HepG2 (cell line): ENCODE measurements at regions not wholly inside any gene's neighbourhood (a gene's known extent, or its start where the extent isn't known, plus 50 kb on each side); places are given as distances from the start of the nearest gene placed in this dataset.

Experiments used
- ARID3A ChIP-seq: IDR thresholded peaks from 2 replicates; pipeline ENCODE4 v1.6.1; 2012; ENCODE audit warnings: low read depth, low read length, improper control_type of control experiment
- CBX2 ChIP-seq, 2 experiments: fragments of 200-600 bp in 1 of 2; sonication (generic); formaldehyde crosslinking in 1 of 2; IDR thresholded peaks; 2 replicates each; pipeline versions ENCODE4 v1.7.0 to v1.8.1; 2018 to 2022; ENCODE audit warnings: low read depth in 2 of 2, low read length in 1 of 2, mild to moderate bottlenecking in 1 of 2, missing genetic modification reagents in 1 of 2
- CREM ChIP-seq, 2 experiments: sonication (generic) in 1 of 2; formaldehyde crosslinking in 1 of 2; IDR thresholded peaks; 2 replicates each; pipeline versions ENCODE4 v1.4.0 to v1.6.1; 2016 to 2020; ENCODE audit warnings: antibody characterized with exemption in 1 of 2, mild to moderate bottlenecking in 1 of 2, missing genetic modification reagents in 1 of 2
- DNMT1 ChIP-seq: sonication (generic); formaldehyde crosslinking; IDR thresholded peaks from 2 replicates; pipeline ENCODE4 v1.5.1; 2020; ENCODE audit warnings: mild to moderate bottlenecking, missing genetic modification reagents
- FOXA3 ChIP-seq: IDR thresholded peaks from 2 replicates; pipeline ENCODE4 v1.6.1; 2016; ENCODE audit warnings: missing genetic modification reagents, missing compliant biosample characterization
- FOXJ3 ChIP-seq: sonication (generic); formaldehyde crosslinking; IDR thresholded peaks from 2 replicates; pipeline ENCODE4 v1.4.0; 2020; ENCODE audit warnings: missing genetic modification reagents, mild to moderate bottlenecking, borderline replicate concordance
- JUNB ChIP-seq: sonication (generic); formaldehyde crosslinking; IDR thresholded peaks from 2 replicates; pipeline ENCODE4 v1.8.0; 2022; ENCODE audit warnings: missing genetic modification reagents, mild to moderate bottlenecking, borderline replicate concordance
- LCORL ChIP-seq, 2 experiments: fragments of 450-650 bp in 1 of 2; sonication (generic) in 1 of 2; formaldehyde crosslinking in 1 of 2; IDR thresholded peaks; 2 replicates each; pipeline versions ENCODE4 v1.5.0 to v1.6.1; 2017 to 2020; ENCODE audit warnings: antibody characterized with exemption in 1 of 2, missing genetic modification reagents in 1 of 2
- RXRB ChIP-seq: IDR thresholded peaks from 2 replicates; pipeline ENCODE4 v1.6.1; 2016; ENCODE audit warnings: borderline replicate concordance, missing genetic modification reagents, missing compliant biosample characterization
- SIX1 ChIP-seq: sonication (generic); formaldehyde crosslinking; IDR thresholded peaks from 2 replicates; pipeline ENCODE4 v1.4.0; 2020; ENCODE audit warnings: missing genetic modification reagents, borderline replicate concordance
- STAT5B ChIP-seq: sonication (generic); formaldehyde crosslinking; IDR thresholded peaks from 2 replicates; pipeline ENCODE4 v1.4.0; 2020; ENCODE audit warnings: missing genetic modification reagents
- TBX2 ChIP-seq: sonication (generic); formaldehyde crosslinking; IDR thresholded peaks from 2 replicates; pipeline ENCODE4 v1.5.0; 2020; ENCODE audit warnings: missing genetic modification reagents, mild to moderate bottlenecking, borderline replicate concordance
- THRA ChIP-seq: sonication (generic); formaldehyde crosslinking; IDR thresholded peaks from 2 replicates; pipeline ENCODE4 v1.4.0; 2020; ENCODE audit warnings: missing genetic modification reagents, borderline replicate concordance
- TSC22D2 ChIP-seq: sonication (generic); formaldehyde crosslinking; IDR thresholded peaks from 2 replicates; pipeline ENCODE4 v1.5.1; 2020; ENCODE audit warnings: missing genetic modification reagents, mild to moderate bottlenecking, borderline replicate concordance
- ZBTB7B ChIP-seq: sonication (generic); formaldehyde crosslinking; IDR thresholded peaks from 2 replicates; pipeline ENCODE4 v1.4.0; 2020; ENCODE audit warnings: missing genetic modification reagents
- ZMYM4 ChIP-seq: sonication (generic); formaldehyde crosslinking; IDR thresholded peaks from 2 replicates; pipeline ENCODE4 v1.8.1; 2023; ENCODE audit warnings: mild to moderate bottlenecking, missing genetic modification reagents
- ZNF660 ChIP-seq: sonication (generic); formaldehyde crosslinking; IDR thresholded peaks from 2 replicates; pipeline ENCODE4 v1.5.1; 2020; ENCODE audit warnings: mild to moderate bottlenecking, low read depth, missing genetic modification reagents, borderline replicate concordance
- ZNF720 ChIP-seq: sonication (generic); formaldehyde crosslinking; IDR thresholded peaks from 2 replicates; pipeline ENCODE4 v1.4.0; 2020; ENCODE audit warnings: missing genetic modification reagents
- ZNF747 ChIP-seq: sonication (generic); formaldehyde crosslinking; IDR thresholded peaks from 2 replicates; pipeline ENCODE4 v1.8.1; 2023; ENCODE audit warnings: missing genetic modification reagents, mild to moderate bottlenecking, borderline replicate concordance
- ZNF788 ChIP-seq: sonication (generic); formaldehyde crosslinking; IDR thresholded peaks from 2 replicates; pipeline ENCODE4 v1.5.0; 2020; ENCODE audit warnings: mild to moderate bottlenecking, missing genetic modification reagents, borderline replicate concordance
- ZNF850 ChIP-seq: sonication (generic); formaldehyde crosslinking; conservative IDR thresholded peaks from 2 replicates; pipeline ENCODE4 v1.9.0; 2021; ENCODE audit warnings: mild to moderate bottlenecking, missing genetic modification reagents
- ZNF891 ChIP-seq: sonication (generic); formaldehyde crosslinking; IDR thresholded peaks from 2 replicates; pipeline ENCODE4 v1.5.0; 2020; ENCODE audit warnings: mild to moderate bottlenecking, missing genetic modification reagents

- TF ChIP-seq CBX2 (IDR thresholded peaks at IDR 0.05; ENCODE audit: low read depth, low read length) (no peak), CBX2 (CRISPR knock-in tag; IDR thresholded peaks at IDR 0.05; ENCODE audit: low read depth) (no peak), ZMYM4 (peak; percentile 66; the same call in 1 of the 2 replicates), RXRB (peak; percentile 62; the same call in 1 of the 2 replicates), SIX1 (CRISPR knock-in tag) (0 out of 2 replicates have a peak, but pooled peaks have one; percentile 22), ZNF788 (CRISPR knock-in tag) (no peak), CREM (IDR thresholded peaks at IDR 0.05) (peak; percentile 64; the same call in 1 of the 2 replicates), CREM (CRISPR knock-in tag; IDR thresholded peaks at IDR 0.05) (no peak), ZNF747 (CRISPR knock-in tag) (no peak), THRA (CRISPR knock-in tag) (peak; percentile 57; the same call in 1 of the 2 replicates), DNMT1 (CRISPR knock-in tag) (no peak), ZBTB7B (CRISPR knock-in tag) (peak; percentile 75; the same call in 1 of the 2 replicates), LCORL (IDR thresholded peaks at IDR 0.05) (peak; percentile 27; the same call in 1 of the 2 replicates), LCORL (CRISPR knock-in tag; IDR thresholded peaks at IDR 0.05) (peak; percentile 50; the same call in 1 of the 2 replicates), ZNF891 (CRISPR knock-in tag) (no peak), ZNF850 (no peak), FOXJ3 (CRISPR knock-in tag) (peak; percentile 25; the same call in 1 of the 2 replicates), STAT5B (CRISPR knock-in tag) (no peak), JUNB (CRISPR knock-in tag) (no peak), ARID3A (peak; percentile 47; the same call in 1 of the 2 replicates), ZNF660 (no peak), FOXA3 (CRISPR knock-in tag) (peak; percentile 32), ZNF720 (no peak), TBX2 (CRISPR knock-in tag) (peak; percentile 39; the same call in 1 of the 2 replicates), TSC22D2 (no peak)
These were observed 409.4 kb upstream of the CD180 start (continued) for GRCh38 chr5:67605730-67606585.
